Islet precursor cell (in vitro differentiated cells): ENCODE measurements at regions not wholly inside any gene's neighbourhood (a gene's known extent, or its start where the extent isn't known, plus 50 kb on each side); places are given as distances from the start of the nearest gene placed in this dataset.

Experiments used
- DNase-seq: peaks from one replicate; pipeline ENCODE4 v3.0.0-alpha.2; 2018

- DNase-seq, result no peak
Measured at GRCh38 chr4:120163895-120164294, 97.2 kb upstream of the MAD2L1 start.

DNA sequence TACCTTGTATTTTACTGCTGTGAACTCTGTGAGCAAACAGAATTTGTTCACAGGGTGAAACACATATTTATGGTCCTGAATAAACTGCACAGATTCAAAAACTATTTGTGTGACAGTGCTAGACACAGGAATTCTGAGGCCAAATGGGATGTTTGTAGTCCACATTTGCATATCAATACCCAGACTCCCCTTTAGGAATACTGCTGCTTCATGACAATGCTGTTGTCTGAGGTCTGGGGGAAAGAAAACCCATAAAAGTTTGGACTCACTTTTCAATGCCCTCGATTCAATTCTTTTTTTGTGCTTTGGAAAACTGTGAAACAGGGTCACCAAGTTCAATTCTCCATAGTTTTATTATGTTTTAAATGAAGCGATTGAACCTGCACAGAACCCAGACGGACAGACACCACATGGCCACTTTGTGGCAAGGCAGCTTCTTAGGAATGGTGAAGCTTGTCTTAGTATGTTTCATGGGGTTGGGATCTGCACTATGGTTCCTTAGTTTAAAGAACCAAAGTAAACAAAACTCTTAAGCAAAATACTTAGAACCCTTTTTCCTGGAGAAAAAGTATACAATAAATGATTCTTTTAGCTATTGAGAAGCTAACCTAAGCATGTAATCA is 92.3 kb upstream of the MAD2L1 start:
- no peak for DNase-seq

DNA sequence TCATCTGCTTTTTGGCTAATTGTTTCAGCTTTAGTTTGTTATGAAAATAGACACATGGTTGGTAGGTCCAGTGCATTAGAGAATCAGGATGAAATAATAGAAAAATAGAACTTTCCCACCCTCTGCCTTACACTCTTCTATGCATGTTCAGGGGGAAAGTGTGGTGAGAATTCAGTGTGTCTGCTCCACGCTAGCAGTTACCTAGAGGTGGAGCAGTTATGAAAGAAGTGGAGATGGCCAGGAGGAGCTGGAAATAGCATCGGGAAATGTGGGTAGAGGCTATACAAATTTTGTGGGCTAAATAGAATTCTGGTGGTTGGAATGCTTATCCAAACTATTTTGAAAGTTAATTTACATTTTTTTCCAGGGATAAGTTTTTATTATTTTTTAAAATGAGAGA is 91.4 kb upstream of the MAD2L1 start:
- DNase-seq, result no peak

DNA sequence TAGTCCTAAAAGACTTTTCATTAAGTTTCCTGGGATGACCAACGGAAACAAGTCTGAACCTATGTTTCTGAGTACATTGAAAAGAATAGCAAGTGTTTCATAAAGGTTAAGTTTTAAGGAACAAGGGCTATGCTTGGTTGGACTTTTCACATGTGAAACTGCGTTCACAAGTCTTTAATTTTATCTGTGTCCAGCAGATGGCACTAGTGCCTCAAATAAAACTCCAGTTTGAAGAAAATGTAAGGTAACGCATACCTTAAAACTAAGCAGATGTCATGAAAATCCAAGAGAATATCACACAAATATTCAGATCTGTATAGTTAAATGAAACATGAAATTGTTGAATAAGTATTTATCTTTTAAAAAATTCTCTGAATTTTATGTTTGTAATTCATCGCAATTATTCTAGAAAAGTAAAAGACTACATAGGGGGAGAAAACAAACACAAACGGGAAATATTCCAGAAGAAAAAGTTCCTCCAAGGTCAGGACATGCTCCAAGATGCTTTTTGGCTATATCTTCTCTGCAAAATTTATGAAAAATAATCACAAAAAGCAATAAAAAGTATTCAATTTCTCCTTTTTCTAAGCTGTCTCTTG is 89.6 kb upstream of the MAD2L1 start:
- DNase-seq, result no peak

- DNase-seq, result no peak
Measured at GRCh38 chr4:120155287-120155686, 88.6 kb upstream of the MAD2L1 start.

- DNase-seq, result no peak
Measured at GRCh38 chr4:120144634-120145033, 78.0 kb upstream of the MAD2L1 start.

DNA sequence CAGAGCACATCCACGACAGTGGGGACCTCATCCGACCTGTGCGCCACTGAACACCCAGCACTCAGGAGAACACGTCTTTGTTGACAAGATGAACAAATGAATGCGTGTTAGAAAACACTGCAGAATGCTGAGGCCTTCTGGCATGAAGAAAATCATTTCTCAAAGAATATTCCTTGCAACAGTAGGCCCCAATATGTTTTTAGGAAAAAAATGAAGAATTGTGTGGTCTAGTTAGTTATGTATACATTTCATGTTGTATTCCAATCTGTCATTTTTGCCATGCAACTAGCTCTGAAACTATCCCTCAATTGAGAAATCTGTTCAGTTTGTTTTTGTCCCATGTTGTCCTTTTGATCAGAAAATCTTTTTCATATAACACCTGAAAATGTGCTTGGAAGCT is 77.4 kb upstream of the MAD2L1 start:
- no peak for DNase-seq

- DNase-seq, result no peak
Measured at GRCh38 chr4:120139392-120139791, 72.7 kb upstream of the MAD2L1 start.

GRCh38 chr4:120132935-120133334 is 66.3 kb upstream of the MAD2L1 start:
- DNase-seq, result no peak

- no peak for DNase-seq
Measured at GRCh38 chr4:120130786-120131185, 64.1 kb upstream of the MAD2L1 start.
